ENCODE measurements at regions not wholly inside any gene's neighbourhood (a gene's known extent, or its start where the extent isn't known, plus 50 kb on each side); places are given as distances from the start of the nearest gene placed in this dataset.

- no peak for DNase-seq (ENCODE audit: low read depth)
- TF ChIP-seq CTCF (IDR thresholded peaks at IDR 0.05; ENCODE audit: low read depth, low read length, missing control alignments) = no peak
- H3K4me3 ChIP-seq (ENCODE audit: low read depth, low read length) = no peak overlapping the region
Measured at GRCh38 chr1:216902669-216903381, 179.6 kb upstream of the ESRRG start.

GRCh38 chr1:216900116-216900620, 176.9 kb upstream of the ESRRG start:
- TF ChIP-seq CTCF (IDR thresholded peaks at IDR 0.05; ENCODE audit: low read depth, low read length, missing control alignments) = no peak
- no peak overlapping the region for H3K4me3 ChIP-seq (ENCODE audit: low read depth, low read length)
- no peak for DNase-seq (ENCODE audit: low read depth)

- H3K4me3 ChIP-seq (ENCODE audit: low read depth, low read length) = no peak overlapping the region
- no peak for DNase-seq (ENCODE audit: low read depth)
- TF ChIP-seq CTCF (IDR thresholded peaks at IDR 0.05; ENCODE audit: low read depth, low read length, missing control alignments) = no peak
Measured at GRCh38 chr1:216898801-216899200, 175.6 kb upstream of the ESRRG start.

GRCh38 chr1:216896146-216896545, 172.9 kb upstream of the ESRRG start:
- no peak for TF ChIP-seq CTCF (IDR thresholded peaks at IDR 0.05; ENCODE audit: low read depth, low read length, missing control alignments)
- H3K4me3 ChIP-seq (ENCODE audit: low read depth, low read length) = no peak overlapping the region
- DNase-seq (ENCODE audit: low read depth) = no peak

GRCh38 chr1:216894494-216894893, 171.3 kb upstream of the ESRRG start:
- no peak for DNase-seq (ENCODE audit: low read depth)
- H3K4me3 ChIP-seq (ENCODE audit: low read depth, low read length) = no peak overlapping the region
- no peak for TF ChIP-seq CTCF (IDR thresholded peaks at IDR 0.05; ENCODE audit: low read depth, low read length, missing control alignments)

- no peak for DNase-seq (ENCODE audit: low read depth)
- no peak for TF ChIP-seq CTCF (IDR thresholded peaks at IDR 0.05; ENCODE audit: low read depth, low read length, missing control alignments)
- H3K4me3 ChIP-seq (ENCODE audit: low read depth, low read length) = no peak overlapping the region
Measured at GRCh38 chr1:216892581-216893160, 169.4 kb upstream of the ESRRG start.

GRCh38 chr1:216890871-216891270, 167.6 kb upstream of the ESRRG start:
- TF ChIP-seq CTCF (IDR thresholded peaks at IDR 0.05; ENCODE audit: low read depth, low read length, missing control alignments) = no peak
- no peak overlapping the region for H3K4me3 ChIP-seq (ENCODE audit: low read depth, low read length)
- DNase-seq (ENCODE audit: low read depth) = no peak

All from GM12864 (cell line).